Uterus (tissue), 2 donors: ENCODE measurements at regions not wholly inside any gene's neighbourhood (a gene's known extent, or its start where the extent isn't known, plus 50 kb on each side); places are given as distances from the start of the nearest gene placed in this dataset.

Experiments
- CTCF ChIP-seq, 4 experiments: fragments of 200-600 bp in 2 of 4; fragments of 450-650 bp in 2 of 4; sonication (generic) in 2 of 4; IDR thresholded peaks; one replicate each; pipeline ENCODE4 v1.5.1; 2016 to 2019; ENCODE audit warnings: antibody characterized with exemption in 4 of 4, mild to moderate bottlenecking in 2 of 4, moderate library complexity in 1 of 4
- POLR2A ChIP-seq, 2 donors: fragments of 450-650 bp; IDR thresholded peaks; one replicate each; pipeline ENCODE4 v1.6.1; 2016; ENCODE audit warnings: antibody characterized with exemption in 2 of 2, mild to moderate bottlenecking in 1 of 2, moderate library complexity in 1 of 2

GRCh38 chr13:90518417-90518816 lies 829.1 kb upstream of the MIR17HG start:
- TF ChIP-seq CTCF (IDR thresholded peaks at IDR 0.05) (no peak), POLR2A (IDR thresholded peaks at IDR 0.05) (no peak)
